ENCODE measurements at regions not wholly inside any gene's neighbourhood (a gene's known extent, or its start where the extent isn't known, plus 50 kb on each side); places are given as distances from the start of the nearest gene placed in this dataset.

- TF ChIP-seq POLR2A (IDR thresholded peaks at IDR 0.05; ENCODE audit: low read length) = no peak
- no peak for TF ChIP-seq GATA1 (IDR thresholded peaks at IDR 0.05; ENCODE audit: low read depth, low read length)
Observed at GRCh38 chr1:25041916-25042315, 111.8 kb upstream of the RUNX3 start.
